Neural progenitor cell (in vitro differentiated cells): ENCODE measurements at regions not wholly inside any gene's neighbourhood (a gene's known extent, or its start where the extent isn't known, plus 50 kb on each side); places are given as distances from the start of the nearest gene placed in this dataset.

Experiments
- CTCF ChIP-seq: fragments of 200-600 bp; sonication (generic); IDR thresholded peaks from 2 replicates; pipeline ENCODE4 v1.5.1; 2017; ENCODE audit warnings: antibody characterized with exemption, mild to moderate bottlenecking
- EZH2phosphoT487 ChIP-seq: fragments of 200-600 bp; sonication (generic); IDR thresholded peaks from 2 replicates; pipeline ENCODE4 v1.6.1; 2017; ENCODE audit warnings: antibody characterized with exemption

- no peak for TF ChIP-seq CTCF
- no peak for TF ChIP-seq EZH2phosphoT487
These were observed 90.0 kb downstream of the HMX1 start for GRCh38 chr4:8781641-8782040.
